Ecto neural progenitor cell (in vitro differentiated cells): ENCODE measurements at regions not wholly inside any gene's neighbourhood (a gene's known extent, or its start where the extent isn't known, plus 50 kb on each side); places are given as distances from the start of the nearest gene placed in this dataset.
A peak's percentile ranks its signal among the peaks of the same experiment; 100 is the strongest.

Experiments
- DNase-seq: peaks from one replicate; pipeline ENCODE4 v3.0.0-alpha.2; 2018; ENCODE audit warnings: low spot score

DNA sequence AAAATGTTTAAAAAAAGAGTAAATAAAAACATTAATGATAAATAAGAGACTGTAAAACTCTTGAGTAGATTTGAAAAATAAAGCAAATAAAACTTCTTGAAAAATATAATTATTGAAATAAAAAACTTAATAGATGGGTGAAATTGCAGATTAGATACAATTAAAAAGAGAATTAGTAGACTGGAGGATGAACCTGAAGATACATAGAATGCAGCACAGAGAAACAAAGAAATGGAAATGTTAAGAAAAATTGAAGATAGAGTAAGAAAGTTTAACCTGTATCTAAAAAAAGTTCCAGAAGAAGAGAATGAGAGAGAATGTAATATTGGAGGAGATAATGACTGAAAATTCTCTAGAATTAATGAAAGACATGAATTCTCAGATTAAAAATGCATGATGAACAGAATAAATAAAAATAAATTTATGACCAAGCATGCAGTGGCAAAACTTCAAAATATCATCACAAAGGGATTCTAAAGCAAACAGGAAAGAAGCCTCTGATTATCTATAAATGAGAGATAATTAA is 438.1 kb upstream of the CLINT1 start:
- DNase-seq: no peak

DNA sequence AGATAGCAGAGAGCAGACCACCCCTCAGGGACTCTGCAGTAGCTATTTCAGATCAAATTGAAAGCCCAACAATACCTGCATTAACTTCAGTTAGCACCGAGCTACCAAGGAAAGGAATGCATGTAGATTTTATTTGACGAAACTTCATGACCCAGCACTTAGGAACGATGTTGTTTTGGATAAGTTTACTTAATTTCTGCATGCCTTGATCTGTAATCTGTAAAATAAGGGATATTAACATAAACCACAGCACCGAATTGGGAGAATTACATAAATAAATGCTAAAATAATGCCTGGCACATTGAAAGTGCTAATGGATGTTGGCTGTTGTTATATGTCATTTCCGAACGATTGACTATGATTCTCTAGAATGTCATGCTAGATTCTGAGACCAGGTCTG is 435.8 kb upstream of the CLINT1 start:
- no peak for DNase-seq

DNA sequence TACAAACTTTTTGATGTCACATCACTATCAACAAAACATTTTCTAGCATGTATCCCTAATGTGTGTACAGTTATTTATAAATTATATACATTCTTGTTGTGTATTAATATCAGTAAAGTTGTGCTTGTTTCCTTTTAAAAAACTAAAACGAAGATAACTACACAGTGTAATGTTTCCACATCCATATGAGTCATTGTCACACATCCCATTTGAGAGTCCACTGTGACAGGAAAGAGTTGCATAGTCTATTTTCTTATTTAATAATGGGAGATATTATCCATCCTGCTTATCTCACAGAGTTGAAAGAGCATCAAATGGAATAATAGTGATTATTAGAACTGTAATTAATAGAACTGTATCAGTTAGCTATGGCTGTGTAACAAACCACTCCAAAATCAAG is 434.0 kb upstream of the CLINT1 start:
- DNase-seq: no peak

DNA sequence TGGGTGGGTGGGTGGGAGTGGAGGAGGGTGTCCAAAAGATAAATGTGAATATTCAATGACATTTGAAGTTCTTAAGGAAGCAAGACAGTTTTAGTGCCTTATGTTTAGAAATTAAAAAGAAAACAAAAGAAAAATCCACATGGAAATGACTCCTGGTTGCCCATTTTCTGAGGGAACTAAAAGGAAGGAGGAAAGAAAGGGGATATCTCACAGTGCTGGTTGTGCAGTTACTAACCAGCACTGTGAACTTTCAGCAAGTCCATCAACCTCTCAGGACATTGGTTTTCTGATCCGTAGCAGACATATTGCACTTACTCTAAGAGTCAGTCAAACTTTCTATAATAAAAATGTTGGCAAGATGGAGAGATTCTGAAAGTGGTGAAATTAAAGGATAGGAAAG is 431.0 kb upstream of the CLINT1 start:
- no peak for DNase-seq

DNA sequence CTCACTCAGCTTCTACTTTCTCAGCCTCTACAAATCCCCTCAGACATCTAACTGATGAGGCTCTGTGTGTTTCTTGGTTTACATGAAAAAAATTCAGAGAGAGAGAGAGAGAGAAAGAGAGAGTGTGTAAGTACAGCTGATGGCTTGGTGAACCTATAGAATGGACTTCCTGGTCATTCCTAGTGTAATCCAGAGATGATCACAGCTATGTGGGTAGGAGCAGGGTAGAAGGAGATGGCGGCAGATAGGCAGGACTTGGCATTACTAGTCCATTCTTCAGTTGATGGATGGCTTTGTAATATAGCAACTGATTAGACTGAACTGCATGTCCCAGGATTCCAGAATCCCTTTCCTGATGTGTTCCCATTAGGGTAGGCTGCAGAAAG is 429.3 kb upstream of the CLINT1 start:
- DNase-seq: no peak

GRCh38 chr5:158287643-158288271 is 428.8 kb upstream of the CLINT1 start:
- DNase-seq: no peak

DNA sequence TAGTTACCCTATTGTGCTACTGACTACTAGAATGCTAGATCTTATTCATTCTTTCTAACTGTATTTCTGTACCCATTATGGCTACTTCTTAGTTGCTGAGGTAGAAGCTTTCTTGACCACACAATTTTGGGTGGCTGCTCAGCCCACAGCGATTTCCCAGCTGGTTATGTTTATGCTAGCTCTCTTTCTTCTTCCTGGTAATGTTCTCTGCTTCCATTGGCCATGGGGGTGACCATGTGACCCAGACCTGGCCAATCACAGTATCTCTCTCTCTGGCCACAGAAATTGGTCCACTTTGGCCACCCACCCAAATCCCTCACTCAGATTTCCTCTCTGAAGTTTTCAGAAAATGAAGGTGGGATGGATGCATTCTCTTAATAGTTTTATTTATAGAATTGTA is 427.9 kb upstream of the CLINT1 start:
- DNase-seq: no peak

DNA sequence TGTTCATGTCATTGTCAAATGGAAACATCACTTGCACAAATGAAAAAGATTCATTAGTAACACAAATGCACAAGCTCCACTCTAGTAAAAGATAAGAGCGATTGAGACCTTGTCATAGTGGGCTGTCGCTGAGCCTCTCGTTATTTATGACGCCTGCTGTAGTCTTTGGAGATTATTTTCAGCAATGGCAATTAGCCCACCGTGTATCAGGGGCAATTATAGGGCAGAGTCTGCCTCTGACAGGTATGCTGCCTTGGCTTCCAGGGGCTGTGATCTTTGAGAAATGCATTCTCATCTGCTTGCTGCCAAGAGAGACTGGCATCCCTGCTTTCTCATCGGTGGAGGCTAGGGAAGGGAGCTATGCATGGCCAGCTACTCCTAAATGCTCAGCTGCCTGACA is 426.8 kb upstream of the CLINT1 start:
- DNase-seq: no peak

- no peak for DNase-seq
These were observed 425.3 kb upstream of the CLINT1 start for GRCh38 chr5:158284242-158284641.

DNA sequence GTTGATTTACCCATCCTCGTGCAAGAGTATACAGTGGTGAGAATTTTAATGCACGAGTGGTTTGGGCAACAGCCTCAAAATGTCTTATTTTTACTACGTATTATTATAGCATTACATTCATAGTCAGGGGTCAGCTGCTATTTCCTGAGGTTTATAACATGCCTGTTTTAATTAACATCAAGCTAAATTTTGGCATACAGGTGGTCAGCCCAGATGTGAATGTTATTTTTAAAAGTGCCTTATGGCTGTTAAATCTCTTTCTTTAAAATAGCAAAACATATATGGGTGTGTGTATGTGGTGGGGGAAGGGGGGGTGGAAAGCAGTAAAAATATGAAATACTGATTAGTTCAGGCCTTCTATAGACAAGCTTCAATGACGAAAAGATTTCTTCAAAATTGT is 424.5 kb upstream of the CLINT1 start:
- DNase-seq: no peak

GRCh38 chr5:158278216-158278925 is 419.4 kb upstream of the CLINT1 start:
- no peak for DNase-seq

DNA sequence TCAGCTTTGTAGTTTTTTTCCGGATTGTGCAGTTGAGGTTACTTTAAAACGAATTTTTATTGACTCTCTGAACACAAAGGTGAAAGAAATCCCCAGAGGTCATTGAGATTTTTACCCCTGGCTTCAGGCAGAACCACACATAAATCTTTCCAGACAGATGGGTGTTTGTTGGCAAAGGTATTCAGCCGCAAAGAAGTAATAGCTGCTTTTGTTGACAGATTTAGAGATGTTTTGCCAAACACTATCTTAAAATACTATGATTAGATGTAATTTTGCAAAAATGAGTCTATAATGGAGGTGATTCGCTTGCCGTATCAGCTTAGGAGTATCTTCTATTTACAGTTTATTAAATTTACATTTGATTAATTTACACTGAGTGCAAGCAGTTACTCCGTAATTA is 418.3 kb upstream of the CLINT1 start:
- no peak for DNase-seq

DNA sequence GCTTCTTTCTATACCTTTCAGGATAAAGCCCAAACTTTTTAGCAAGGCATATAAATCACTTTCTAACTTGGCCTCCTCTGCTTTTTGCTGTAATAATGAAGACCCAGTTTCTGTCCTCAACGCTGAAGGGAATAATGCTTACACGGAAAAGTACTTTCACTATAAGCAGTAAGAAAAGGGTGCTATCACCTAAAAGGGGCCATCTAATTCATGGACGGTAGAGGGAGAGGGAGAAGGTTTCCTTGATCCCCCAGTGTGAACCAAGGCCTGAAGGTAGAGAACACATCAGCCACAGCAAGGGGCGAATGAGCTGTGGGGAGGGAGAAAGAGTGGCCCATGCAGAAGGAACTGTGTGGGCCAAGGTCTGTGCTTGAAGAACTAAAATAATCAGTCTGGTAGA is 417.7 kb upstream of the CLINT1 start:
- no peak for DNase-seq

- DNase-seq: no peak
These were observed 416.6 kb upstream of the CLINT1 start for GRCh38 chr5:158275511-158275910.

DNA sequence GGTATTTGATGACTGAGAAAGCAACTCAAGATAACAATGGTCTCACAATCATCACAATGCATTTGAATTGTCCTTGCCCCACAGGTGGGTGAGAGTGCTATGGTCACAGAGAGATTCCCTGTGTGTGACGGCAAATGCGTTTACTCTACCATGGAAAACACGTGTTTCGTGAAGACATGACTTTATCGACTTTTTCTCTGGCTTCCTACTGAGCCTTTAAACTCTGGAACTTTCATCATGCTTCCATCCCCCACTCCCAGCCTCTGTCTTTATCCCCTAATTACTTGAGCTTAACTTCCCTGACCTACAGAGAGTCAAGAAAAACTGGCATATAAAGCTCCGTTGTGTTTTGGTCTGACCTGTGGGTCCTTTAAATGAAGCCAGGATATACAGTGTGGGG is 414.1 kb upstream of the CLINT1 start:
- peak; percentile 49 for DNase-seq

- no peak for DNase-seq
These were observed 413.5 kb upstream of the CLINT1 start for GRCh38 chr5:158272409-158272808.

GRCh38 chr5:158270996-158271554 is 412.1 kb upstream of the CLINT1 start:
- no peak for DNase-seq

DNA sequence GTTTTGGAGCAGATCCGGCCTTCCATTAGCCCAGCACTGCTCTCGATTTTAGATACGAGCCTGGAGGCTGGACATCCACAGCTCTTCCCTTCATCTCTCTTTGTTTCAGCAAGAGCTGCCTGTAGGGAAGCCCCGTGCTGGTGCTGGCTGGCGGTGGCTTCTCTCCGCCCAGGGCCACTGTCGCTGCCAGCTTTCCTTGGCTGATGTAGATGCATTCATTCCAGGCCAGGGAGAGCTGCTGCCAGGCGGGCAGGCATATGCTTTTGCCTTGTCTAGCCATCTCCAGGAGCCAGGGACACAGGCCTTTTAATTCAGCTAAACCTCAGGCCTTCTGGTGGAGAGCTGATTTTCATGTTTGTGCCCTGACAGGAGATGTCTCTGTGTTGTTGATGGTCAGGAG is 409.3 kb upstream of the CLINT1 start:
- DNase-seq: no peak

GRCh38 chr5:158267228-158267627 is 408.3 kb upstream of the CLINT1 start:
- no peak for DNase-seq

DNA sequence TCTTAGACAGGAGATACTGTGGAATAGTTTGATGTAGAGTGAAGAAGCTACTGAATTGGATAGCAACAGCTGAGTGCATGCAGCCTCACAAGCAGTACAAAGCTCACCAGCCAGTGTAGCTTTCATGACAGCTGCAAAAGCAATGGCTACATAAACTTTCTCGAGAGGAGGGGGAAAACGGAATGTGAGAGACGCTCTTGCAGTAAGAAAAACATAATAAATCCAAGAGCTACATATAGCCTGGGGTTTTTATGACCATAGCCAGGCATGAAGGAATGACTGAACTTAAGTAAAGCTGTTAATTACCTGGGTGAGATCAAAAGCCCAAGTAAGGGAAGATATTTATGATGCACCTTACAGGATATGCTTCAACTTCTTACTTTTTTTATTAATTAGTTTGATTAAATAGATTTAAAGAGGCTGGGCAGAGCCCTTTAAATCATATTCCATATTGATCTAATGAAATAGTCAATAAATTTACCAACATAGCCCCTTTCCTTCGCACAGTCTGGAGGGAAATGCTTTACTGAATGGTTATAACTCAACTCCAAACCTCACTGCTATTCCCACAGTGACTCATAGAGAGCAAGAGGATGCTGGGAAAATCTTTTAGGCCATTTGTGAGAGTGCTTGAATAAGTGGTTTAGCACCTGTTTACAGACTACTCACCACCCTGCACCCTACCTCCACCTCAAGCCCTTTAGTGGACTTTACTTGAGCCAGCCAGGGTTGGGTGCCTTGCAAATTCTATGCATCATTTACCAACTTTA is 407.2 kb upstream of the CLINT1 start:
- no peak for DNase-seq

DNA sequence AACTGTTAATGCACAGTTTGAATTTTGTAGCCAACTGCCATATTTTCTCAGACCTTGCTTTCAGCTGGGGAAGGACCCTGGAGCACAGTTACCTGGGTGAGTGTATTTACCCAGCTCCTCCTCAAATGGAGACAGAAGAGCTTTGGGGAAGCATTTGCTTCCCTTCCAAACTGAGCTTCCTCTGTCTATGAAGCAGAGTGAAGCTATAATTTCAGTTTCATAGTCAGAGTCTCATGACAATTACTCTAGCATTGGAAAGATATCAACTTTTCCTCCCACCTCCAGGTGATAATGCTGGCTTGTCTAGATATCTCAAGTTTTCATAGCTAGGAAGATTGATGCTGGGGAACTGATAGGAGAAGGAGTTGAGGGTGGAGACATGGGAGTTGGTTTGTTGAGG is 406.4 kb upstream of the CLINT1 start:
- no peak for DNase-seq

DNA sequence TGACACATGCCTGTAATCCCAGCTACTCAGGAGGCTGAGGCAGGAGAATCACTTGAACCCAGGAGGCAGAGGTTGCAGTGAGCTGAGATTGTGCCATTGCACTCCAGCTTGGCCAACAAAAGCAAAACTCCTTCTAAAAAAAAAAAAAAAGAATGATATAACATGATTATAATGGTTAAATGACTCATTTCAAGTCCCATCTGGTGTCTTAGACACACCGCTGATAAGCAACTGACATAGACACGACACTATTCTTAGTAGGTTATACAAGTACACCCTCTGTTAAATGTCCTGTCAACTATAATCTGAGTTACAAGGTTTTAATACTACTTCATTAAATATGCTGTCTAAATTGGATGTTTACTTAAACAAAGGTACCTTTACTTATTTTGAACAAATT is 405.3 kb upstream of the CLINT1 start:
- no peak for DNase-seq
